GM12873 (cell line): ENCODE measurements at regions not wholly inside any gene's neighbourhood (a gene's known extent, or its start where the extent isn't known, plus 50 kb on each side); places are given as distances from the start of the nearest gene placed in this dataset.

Source experiments
- TF ChIP-seq, protein P1 (sequence below): IDR thresholded peaks from 2 replicates; pipeline ENCODE4 v1.5.1; 2012; ENCODE audit warnings: low read depth, mild to moderate bottlenecking, moderate library complexity, low read length, control low read depth; ENCODE audit not compliant: insufficient read depth; ENCODE audit errors: missing control alignments

DNA sequence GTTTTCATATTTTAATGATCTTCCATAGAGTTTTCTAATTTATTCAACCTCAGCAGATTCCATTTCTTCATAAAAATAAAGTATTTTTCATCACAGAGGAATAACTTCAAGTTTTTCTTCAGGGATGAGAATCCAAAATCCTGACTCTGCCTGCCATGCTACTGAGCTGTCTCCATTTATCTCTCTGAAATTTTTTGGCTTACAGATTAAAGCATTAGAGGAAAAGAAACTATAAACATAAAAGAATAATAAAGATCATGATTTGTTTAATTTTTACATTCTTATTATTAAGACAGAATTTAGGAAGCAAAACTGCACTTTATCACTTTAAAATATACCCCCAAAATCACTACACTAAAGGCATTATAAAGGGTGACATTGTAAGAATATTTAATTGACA, 301.8 kb upstream of the NFE2L3 start:
- TF ChIP-seq, protein P1, sequence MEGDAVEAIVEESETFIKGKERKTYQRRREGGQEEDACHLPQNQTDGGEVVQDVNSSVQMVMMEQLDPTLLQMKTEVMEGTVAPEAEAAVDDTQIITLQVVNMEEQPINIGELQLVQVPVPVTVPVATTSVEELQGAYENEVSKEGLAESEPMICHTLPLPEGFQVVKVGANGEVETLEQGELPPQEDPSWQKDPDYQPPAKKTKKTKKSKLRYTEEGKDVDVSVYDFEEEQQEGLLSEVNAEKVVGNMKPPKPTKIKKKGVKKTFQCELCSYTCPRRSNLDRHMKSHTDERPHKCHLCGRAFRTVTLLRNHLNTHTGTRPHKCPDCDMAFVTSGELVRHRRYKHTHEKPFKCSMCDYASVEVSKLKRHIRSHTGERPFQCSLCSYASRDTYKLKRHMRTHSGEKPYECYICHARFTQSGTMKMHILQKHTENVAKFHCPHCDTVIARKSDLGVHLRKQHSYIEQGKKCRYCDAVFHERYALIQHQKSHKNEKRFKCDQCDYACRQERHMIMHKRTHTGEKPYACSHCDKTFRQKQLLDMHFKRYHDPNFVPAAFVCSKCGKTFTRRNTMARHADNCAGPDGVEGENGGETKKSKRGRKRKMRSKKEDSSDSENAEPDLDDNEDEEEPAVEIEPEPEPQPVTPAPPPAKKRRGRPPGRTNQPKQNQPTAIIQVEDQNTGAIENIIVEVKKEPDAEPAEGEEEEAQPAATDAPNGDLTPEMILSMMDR = no peak

DNA sequence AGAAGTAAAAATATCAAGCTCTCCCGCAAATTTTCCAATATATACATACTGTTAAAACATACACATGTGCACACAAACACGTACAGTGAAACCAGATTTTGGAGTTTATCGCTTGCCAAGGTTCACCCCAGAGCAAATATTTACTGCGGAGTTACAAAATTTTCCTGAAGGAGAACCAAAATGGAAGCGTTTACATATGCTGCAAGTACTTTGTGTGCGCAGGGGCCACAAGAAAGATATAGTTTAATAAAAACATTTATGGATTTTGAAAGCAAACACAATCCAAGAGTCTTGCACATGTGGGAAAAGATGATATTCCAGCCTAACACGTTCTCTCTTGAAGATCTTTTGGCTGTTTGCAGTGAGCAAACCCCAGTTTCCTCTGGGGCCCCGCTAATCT, 301.3 kb upstream of the NFE2L3 start:
- TF ChIP-seq, protein P1 = no peak

DNA sequence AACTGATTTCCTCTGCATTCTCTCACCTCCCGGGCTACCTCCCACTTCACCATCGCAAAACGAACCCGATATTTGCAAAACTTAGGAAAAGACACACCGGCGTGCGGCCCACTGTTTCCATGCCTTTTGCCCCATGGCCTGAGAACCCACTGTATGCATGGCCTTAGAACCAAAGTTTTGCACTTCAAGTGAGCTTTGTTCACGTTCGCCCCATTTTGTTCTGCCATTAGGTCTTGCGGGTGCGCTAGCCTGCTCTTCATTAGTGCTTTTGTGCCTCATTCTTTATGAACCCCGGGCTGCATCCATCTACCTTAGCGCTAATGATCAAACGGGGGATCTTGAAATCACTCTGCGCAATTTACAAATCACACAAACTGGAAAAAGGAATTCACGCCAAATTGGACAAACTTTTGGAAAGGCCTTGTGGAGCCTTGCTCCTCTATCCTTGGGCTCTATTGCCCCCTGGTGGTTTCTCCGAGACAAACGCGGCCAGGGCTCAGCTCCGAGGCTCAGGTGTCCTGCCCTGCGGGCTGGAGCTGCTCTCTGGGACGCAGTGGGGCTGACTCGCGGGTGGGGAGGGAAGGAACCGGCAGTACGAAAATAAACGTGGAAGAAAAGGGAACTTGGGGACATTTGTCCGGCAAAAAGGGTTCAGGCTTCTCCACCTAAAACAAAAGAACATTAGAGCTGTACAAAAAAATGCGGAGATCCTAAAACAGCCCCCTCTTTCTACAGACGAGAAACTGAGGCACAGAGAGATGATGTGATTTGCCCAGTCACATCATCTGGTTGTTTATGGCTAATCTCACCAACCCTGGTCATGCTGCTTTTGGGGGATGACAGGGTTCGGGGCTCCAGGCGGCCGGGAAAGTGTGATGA, 300.4 kb upstream of the NFE2L3 start:
- TF ChIP-seq, protein P1 = peak; percentile 85

DNA sequence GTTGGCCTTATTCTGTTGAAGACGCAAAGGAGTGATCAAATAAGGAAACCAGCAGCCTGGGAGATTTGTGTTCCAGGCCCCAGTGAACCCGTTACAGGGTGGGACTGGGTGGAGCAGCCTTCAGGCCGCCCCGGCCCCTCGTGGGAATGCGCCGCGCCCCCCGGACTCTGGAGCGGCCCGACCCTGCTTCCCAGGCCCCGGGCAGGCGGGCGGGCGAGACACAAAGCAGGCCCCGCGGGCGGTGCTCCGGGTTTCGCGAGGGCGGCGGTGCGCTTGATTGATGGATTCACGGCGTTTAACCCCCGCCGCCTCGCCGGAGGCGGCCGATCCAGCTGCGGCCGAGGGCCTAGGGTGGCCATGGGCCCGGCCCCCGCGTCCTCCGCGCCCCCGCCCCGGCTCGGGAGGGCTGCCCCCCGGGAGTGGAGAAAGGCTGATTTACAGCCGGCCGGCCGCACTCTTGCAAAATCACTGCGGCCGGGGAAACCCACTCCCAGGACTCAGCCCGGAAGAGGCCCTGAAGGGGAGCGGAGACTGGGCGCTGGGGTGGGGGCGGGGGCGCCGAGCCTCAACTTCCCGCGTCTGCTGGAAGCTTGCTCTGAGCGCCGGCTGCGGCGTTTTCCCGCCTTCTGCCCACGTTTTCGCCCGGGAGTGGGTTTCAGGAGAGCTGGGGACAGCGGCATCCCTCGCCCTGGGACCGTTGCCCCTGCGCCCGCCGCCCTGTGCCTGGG, 299.6 kb upstream of the NFE2L3 start:
- TF ChIP-seq, protein P1 = no peak

DNA sequence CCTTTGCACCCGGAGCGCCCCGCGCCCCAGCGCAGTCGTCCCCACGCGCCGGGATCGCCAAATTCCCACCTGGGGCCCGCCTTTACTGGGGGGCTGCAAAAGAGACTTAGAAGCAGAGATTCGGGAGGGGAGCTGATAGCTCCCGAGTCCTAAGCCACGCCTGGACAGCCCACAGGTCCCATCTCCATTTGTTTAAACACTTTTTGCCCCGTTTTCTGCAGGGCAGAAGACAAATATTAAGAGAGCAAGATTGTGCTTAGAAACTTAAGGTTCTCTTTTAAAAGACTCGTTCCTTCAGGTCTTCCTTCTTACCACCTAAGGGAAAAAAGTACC, 299.1 kb upstream of the NFE2L3 start:
- TF ChIP-seq, protein P1 = no peak

DNA sequence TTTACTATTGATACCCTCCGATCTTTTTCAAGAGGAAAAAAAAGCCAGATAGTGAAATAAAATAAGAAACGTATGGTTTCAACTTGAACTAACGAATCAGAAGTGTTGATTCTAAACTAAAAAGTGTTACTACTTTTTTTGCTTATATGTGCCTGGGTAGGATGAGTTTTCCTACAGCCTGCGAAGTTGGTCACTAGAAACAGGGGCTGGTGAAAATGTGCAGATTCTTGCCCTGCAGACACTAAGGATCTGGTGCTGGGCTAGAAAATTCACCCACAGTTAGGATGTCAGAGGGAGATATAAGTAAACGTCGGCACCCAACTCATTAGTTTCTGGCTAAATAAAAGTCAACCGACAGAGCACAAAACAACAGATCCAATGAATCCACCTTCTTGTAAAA, 298.7 kb upstream of the NFE2L3 start:
- TF ChIP-seq, protein P1 = no peak

DNA sequence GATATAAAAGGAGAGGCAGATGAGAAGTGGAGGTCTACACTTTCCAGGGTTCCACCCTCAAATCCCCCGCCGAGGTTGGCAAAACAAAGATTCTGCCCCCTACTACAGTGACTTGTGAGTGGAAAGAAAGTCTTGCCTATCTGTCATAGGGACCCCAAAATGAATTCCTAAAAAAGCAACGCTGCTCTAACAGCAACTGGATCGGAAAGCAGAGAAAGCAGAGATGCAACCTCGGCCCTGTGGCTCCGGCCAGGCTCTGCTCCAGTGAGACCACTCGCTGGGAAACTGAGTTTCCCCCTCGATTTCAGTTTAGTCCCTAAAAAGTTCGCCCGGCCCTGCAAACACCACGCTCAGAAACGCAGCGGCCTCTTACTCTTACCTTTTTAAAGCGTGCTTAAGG, 297.9 kb upstream of the NFE2L3 start:
- TF ChIP-seq, protein P1 = no peak
